GM12878 (cell line): ENCODE measurements at regions not wholly inside any gene's neighbourhood (a gene's known extent, or its start where the extent isn't known, plus 50 kb on each side); places are given as distances from the start of the nearest gene placed in this dataset.

ENCODE experiments used
- ATAC-seq: fragments of 200-7000 bp; cut with Tn5 transposase; 3 replicates; pipeline ENCODE4 v1.9.1; 2020; ENCODE audit warnings: mild to moderate bottlenecking, moderate library complexity
- BruUV-seq: library from RNA; stranded (reverse); fragments of 400-500 nt; replicated peaks from 2 replicates; lab custom pipeline; 2021; lab: Mats Ljungman, UMichigan
- CTCF ChIA-PET: fragments of 300-600 bp; sonication (Branson Sonifier 250); formaldehyde crosslinking; extraction: SDS; loops from one replicate; lab custom pipeline; 2021; ENCODE audit warnings: inconsistent platforms; lab: Yijun Ruan, JAX
- POLR2A ChIA-PET: fragments of 350-600 bp; formaldehyde crosslinking; extraction: SDS; loops from one replicate; lab custom pipeline; 2021; ENCODE audit warnings: inconsistent platforms; lab: Charles Lee
- RAD21 ChIA-PET: fragments of 300-600 bp; sonication (Branson Sonifier 250); formaldehyde crosslinking; loops from one replicate; lab custom pipeline; 2023; ENCODE audit warnings: antibody characterized with exemption; ENCODE audit not compliant: unreplicated experiment; lab: Charles Lee
- SMC1A ChIA-PET: fragments of 300-600 bp; sonication (Branson Sonifier 250); formaldehyde crosslinking; loops from one replicate; lab custom pipeline; 2023; ENCODE audit not compliant: unreplicated experiment, uncharacterized antibody; lab: Charles Lee
- DNase-seq: peaks from one replicate; pipeline ENCODE4 v3.0.0-alpha.2; 2011; ENCODE audit warnings: low read depth, low spot score
- FAIRE-seq: peaks from 3 replicates; lab custom pipeline; 2011; peaks lifted over from hg19 to GRCh38; lab: Jason Lieb, UNC
- H2AFZ ChIP-seq: 2 replicates; pipeline ENCODE4 v1.6.0; 2011; ENCODE audit warnings: low read depth, low read length, control low read depth; ENCODE audit not compliant: control insufficient read depth
- H3K27ac ChIP-seq: 2 replicates; pipeline ENCODE4 v1.5.1; 2011; ENCODE audit warnings: control low read depth; ENCODE audit not compliant: control insufficient read depth, insufficient read depth
- H3K27me3 ChIP-seq, 2 experiments: replicated peaks in 1 of 2; 2 replicates each; pipeline versions ENCODE4 v1.6.0 to v1.6.1; 2011; ENCODE audit warnings: low read length in 1 of 2; ENCODE audit not compliant: control insufficient read depth in 2 of 2, insufficient read depth in 2 of 2
- H3K36me3 ChIP-seq, 2 experiments: 2 replicates each; pipeline ENCODE4 v1.5.1; 2011; ENCODE audit warnings: low read length in 1 of 2; ENCODE audit not compliant: control insufficient read depth in 2 of 2, insufficient read depth in 2 of 2
- H3K4me1 ChIP-seq: 2 replicates; pipeline ENCODE4 v1.6.1; 2011; ENCODE audit warnings: mild to moderate bottlenecking, low read length, moderate library complexity, mixed read lengths; ENCODE audit not compliant: control insufficient read depth, insufficient read depth
- H3K4me2 ChIP-seq: 2 replicates; pipeline ENCODE4 v1.6.0; 2011; ENCODE audit warnings: control low read depth; ENCODE audit not compliant: control insufficient read depth, insufficient read depth
- H3K4me3 ChIP-seq: fragments of 200-600 bp; sonication (generic); 2 replicates; pipeline ENCODE4 v1.5.1; 2016
- H3K79me2 ChIP-seq: 2 replicates; pipeline ENCODE4 v1.6.0; 2011; ENCODE audit warnings: low read length; ENCODE audit not compliant: control insufficient read depth, insufficient read depth
- H3K9ac ChIP-seq: 2 replicates; pipeline ENCODE4 v1.8.0; 2011; ENCODE audit warnings: low read length, control low read depth, mixed read lengths; ENCODE audit not compliant: control insufficient read depth, insufficient read depth
- H3K9me3 ChIP-seq: replicated peaks from 3 replicates; pipeline ENCODE4 v1.5.1; 2011; ENCODE audit warnings: mild to moderate bottlenecking, low read length; ENCODE audit not compliant: control insufficient read depth, insufficient read depth
- H4K20me1 ChIP-seq: 2 replicates; pipeline ENCODE4 v1.6.0; 2011; ENCODE audit not compliant: control insufficient read depth, insufficient read depth
- BCL3 ChIP-seq: IDR thresholded peaks from 2 replicates; pipeline ENCODE4 v1.6.1; 2011; ENCODE audit warnings: borderline replicate concordance, low read depth, mild to moderate bottlenecking, moderate library complexity, low read length; ENCODE audit not compliant: insufficient read depth, poor library complexity, severe bottlenecking
- BCLAF1 ChIP-seq: fragments of 450-650 bp; IDR thresholded peaks from 2 replicates; pipeline ENCODE4 v1.6.1; 2017; ENCODE audit warnings: antibody characterized with exemption, mild to moderate bottlenecking, moderate library complexity
- ETV6 ChIP-seq, 2 experiments: fragments of 450-650 bp in 1 of 2; IDR thresholded peaks in 1 of 2; conservative IDR thresholded peaks in 1 of 2; 2 replicates each; pipeline ENCODE4 v1.6.1; 2014; ENCODE audit warnings: antibody characterized with exemption in 1 of 2, borderline replicate concordance in 1 of 2, low read depth in 1 of 2, mild to moderate bottlenecking in 1 of 2, moderate library complexity in 1 of 2
- EZH2 ChIP-seq: IDR thresholded peaks from 2 replicates; pipeline ENCODE4 v1.6.1; 2012; ENCODE audit warnings: low read depth, mild to moderate bottlenecking, control low read depth, inconsistent platforms, low read length, borderline replicate concordance; ENCODE audit not compliant: control insufficient read depth
- HCFC1 ChIP-seq: fragments of 150-350 bp; IDR thresholded peaks from 2 replicates; pipeline ENCODE4 v1.6.1; 2014; ENCODE audit warnings: low read length
- IRF3 ChIP-seq: fragments of 450-650 bp; IDR thresholded peaks from 2 replicates; pipeline ENCODE4 v1.6.1; 2014; ENCODE audit warnings: mild to moderate bottlenecking
- NFYA ChIP-seq: IDR thresholded peaks from 2 replicates; pipeline ENCODE4 v1.6.1; 2011; ENCODE audit warnings: low read depth, mild to moderate bottlenecking, low read length, improper control_type of control experiment, borderline replicate concordance
- PBX3 ChIP-seq: IDR thresholded peaks from 2 replicates; pipeline ENCODE4 v1.6.1; 2011; ENCODE audit warnings: mild to moderate bottlenecking, low read depth, low read length, moderate library complexity; ENCODE audit not compliant: insufficient replicate concordance
- PRDM15 ChIP-seq: fragments of 450-650 bp; formaldehyde crosslinking; IDR thresholded peaks from 2 replicates; pipeline ENCODE4 v1.4.0; 2020; ENCODE audit warnings: mild to moderate bottlenecking, moderate library complexity
- RBBP5 ChIP-seq: fragments of 200-600 bp; sonication (generic); conservative IDR thresholded peaks from 2 replicates; pipeline ENCODE4 v1.6.1; 2016
- RCOR1 ChIP-seq: conservative IDR thresholded peaks from 2 replicates; pipeline ENCODE4 v1.6.1; 2012; ENCODE audit warnings: low read depth, low read length, improper control_type of control experiment
- SIN3A ChIP-seq: IDR thresholded peaks from 2 replicates; pipeline ENCODE4 v1.6.1; 2012; ENCODE audit warnings: low read depth, low read length, improper control_type of control experiment
- SREBF2 ChIP-seq: IDR thresholded peaks from 2 replicates; pipeline ENCODE4 v1.6.1; 2012; ENCODE audit warnings: mild to moderate bottlenecking, low read length
- SUZ12 ChIP-seq: fragments of 200-600 bp; sonication (generic); IDR thresholded peaks from one replicate; pipeline ENCODE4 v1.6.1; 2018; ENCODE audit warnings: antibody characterized with exemption, mild to moderate bottlenecking; ENCODE audit not compliant: unreplicated experiment
- WGBS: methylation state at CpG from one replicate; pipeline ENCODE4 v1.1.6; 2016; ENCODE audit warnings: low lambda C conversion rate; ENCODE audit not compliant: insufficient replicate concordance, insufficient coverage; ENCODE audit errors: missing lambda C conversion rate; 5-methylcytosine and 5-hydroxymethylcytosine counted together
- in situ Hi-C: fragments of 300-500 bp; cut with MboI; formaldehyde crosslinking; loops from 9 replicates; pipeline ENCODE4 v1.14.3; 2018; ENCODE audit warnings: mixed read lengths
- intact Hi-C: fragments of 100-400 bp; cut with micrococcal nuclease; formaldehyde crosslinking; loops from one replicate; pipeline ENCODE4 v1.14.2; 2022; ENCODE audit not compliant: unreplicated experiment

- no peaks in the 10 kb centered on the region for H3K4me1 ChIP-seq
- no peaks in the 10 kb centered on the region for H3K79me2 ChIP-seq
- DNase-seq (no peak), FAIRE-seq (no peak), ATAC-seq (no peak)
- BruUV-seq, result no TSS peak
- ChIA-PET RAD21 (no interaction called here), POLR2A (no interaction called here), SMC1A (no interaction called here), CTCF (interaction anchor here (0.7 kb wide), 1 partner anchor 29 kb away, joined by 3 read pairs; no protein-coding TSS in a partner anchor)
- no peak overlapping the region for H3K9ac ChIP-seq
- in situ Hi-C loops (no loop called here), intact Hi-C loops (no loop called here)
- H4K20me1 ChIP-seq, result no peaks in the 10 kb centered on the region
- H3K4me2 ChIP-seq, result no peak overlapping the region
- 21% methylated on average over 2 of the region's 2 CpGs for WGBS
- H3K27ac ChIP-seq, result no peak overlapping the region
- no peaks in the 10 kb centered on the region for H3K36me3 ChIP-seq
- no peaks in the 10 kb centered on the region for H3K27me3 ChIP-seq
- H2AFZ ChIP-seq, result no peak overlapping the region
- no peak overlapping the region for H3K4me3 ChIP-seq
- H3K9me3 ChIP-seq, result no peaks in the 10 kb centered on the region
- TF ChIP-seq RBBP5 (no peak), NFYA (no peak), BCL3 (no peak), ETV6 (conservative IDR thresholded peaks at IDR 0.05 in 1 of 2, IDR thresholded peaks at IDR 0.05 in 1 of 2; ENCODE audit: borderline replicate concordance in 1 of 2, low read depth in 1 of 2) (no peak), PBX3 (no peak), SUZ12 (no peak), IRF3 (no peak), SREBF2 (no peak), EZH2 (no peak), BCLAF1 (no peak), HCFC1 (no peak), SIN3A (no peak), PRDM15 (CRISPR knock-in tag) (no peak), RCOR1 (no peak)
Observed at GRCh38 chr4:163808011-163808410, 313.5 kb downstream of the TMA16 start.
